HG03045 (cell line): ENCODE measurements at regions not wholly inside any gene's neighbourhood (a gene's known extent, or its start where the extent isn't known, plus 50 kb on each side); places are given as distances from the start of the nearest gene placed in this dataset.
"Not testable (repeated sequence)": the region's sequence is repeated elsewhere in the genome, so short reads cannot be mapped to it uniquely, and the experiment has no call there.

Source experiments
- ATAC-seq: cut with Tn5 transposase; IDR thresholded peaks from one replicate; pipeline ENCODE4 v1.9.1; 2021; ENCODE audit warnings: mild to moderate bottlenecking, moderate library complexity; ENCODE audit not compliant: unreplicated experiment

DNA sequence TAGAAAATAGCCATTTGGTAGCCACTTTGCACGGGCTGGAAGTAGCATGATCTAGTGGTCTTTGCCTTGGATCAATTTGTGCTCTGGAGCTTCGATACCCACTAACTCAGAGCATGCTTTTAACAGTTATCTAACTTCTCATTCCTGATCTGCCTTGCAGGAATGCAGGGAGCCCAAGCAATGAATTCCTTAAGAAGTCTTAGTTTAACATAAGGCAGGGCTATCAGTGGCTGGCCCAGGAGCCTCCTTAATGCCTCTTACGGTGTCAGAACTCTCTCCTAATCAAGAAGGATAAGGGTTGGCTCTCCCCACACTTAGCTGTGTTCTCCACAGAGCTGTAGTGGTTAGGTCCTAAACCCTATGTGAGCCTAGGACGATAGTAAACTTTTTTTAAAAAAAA is 95.8 kb upstream of the TBCA start:
- ATAC-seq = no peak

DNA sequence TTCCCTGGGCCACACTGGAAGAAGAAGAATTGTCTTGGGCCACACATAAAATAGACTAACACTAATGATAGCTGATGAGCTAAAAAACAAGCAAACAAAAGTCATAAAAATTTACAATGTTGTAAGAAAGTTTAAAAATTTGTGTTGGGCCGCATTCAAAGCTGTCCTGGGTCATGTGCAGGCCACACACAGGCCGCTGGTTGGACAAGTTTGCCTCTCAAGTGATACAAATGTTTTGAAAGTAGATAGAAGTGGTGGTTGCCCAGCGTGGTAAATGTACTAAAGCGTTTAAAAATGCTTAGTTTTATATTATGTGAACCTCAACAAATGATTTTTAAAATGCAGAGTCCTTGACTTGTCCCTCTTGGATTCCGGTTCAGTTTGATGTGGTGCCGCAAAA is 94.9 kb upstream of the TBCA start:
- ATAC-seq = no peak

DNA sequence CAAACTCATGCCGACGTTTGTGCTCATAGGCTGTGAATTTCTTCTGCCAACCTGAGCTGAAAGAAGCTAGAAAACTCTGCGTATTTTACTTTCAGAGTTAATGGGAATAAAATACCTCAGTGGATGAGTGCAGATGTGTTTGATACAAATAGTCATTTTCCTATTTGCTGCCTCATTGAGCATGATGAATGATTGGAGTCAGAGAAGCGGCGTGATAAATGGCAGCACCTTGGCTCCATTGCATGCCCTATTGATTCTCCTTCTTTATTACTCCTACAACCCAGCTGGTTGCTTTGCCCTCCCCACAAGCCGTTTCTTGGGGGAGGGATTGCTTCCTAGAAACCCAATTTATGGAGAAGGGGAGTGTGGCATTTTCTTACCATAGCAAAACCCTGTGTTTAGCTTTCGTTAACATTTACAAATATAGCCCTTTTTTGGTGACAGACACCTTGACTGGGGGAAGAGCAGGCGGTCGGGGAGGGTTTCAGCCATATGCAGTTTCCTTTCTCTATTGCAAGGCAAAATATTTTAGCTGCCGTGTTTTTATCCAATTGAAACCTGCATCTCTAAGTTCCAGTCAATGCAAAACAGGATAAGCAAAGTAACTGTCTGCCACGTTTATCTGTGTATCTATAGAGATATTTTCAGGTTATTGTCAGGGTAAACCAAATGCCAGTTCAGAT is 93.1 kb upstream of the TBCA start:
- no peak for ATAC-seq

DNA sequence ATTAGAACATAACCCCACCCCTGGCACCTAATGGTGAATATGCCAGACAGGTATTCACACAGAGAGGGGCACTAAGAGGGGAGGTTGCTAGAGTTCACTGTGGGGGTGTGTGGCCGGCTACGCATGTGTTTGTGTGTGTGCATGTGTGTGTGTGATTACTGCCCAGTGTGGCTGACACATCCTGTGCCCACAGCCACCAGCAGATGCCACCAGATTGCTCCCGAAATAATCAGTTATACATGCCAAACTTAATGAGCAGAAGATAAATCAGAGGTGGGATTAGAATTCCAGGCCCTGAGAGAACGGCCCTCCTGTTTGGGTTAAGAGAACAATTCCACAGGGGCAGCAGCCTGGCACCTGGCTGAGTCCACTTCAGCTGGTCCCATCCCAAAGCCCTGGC is 91.8 kb upstream of the TBCA start:
- no peak for ATAC-seq

GRCh38 chr5:77867194-77867691 is 91.1 kb upstream of the TBCA start:
- ATAC-seq = no peak

- ATAC-seq = no peak
Observed at GRCh38 chr5:77866198-77866597, 90.1 kb upstream of the TBCA start.

DNA sequence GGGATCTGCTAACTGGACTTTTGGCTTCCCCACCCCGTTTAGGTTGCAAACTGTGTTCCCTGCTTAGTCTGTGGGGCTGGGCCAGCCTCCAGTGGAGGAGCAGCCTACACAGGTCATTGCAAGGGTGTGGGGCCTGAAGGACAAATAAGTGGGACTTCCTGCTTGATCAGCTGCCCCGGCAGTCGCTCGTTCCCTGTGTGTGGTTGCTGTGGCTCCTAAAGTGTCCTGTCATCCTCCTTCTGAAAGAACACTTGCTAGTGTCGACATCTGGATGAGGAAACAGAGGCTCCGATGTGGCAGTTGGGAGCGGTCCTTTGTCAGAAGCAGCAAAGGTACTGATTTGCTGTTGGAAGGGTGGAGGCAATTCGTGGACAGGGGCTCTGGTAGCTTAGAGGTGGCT is 88.9 kb upstream of the TBCA start:
- no peak for ATAC-seq

DNA sequence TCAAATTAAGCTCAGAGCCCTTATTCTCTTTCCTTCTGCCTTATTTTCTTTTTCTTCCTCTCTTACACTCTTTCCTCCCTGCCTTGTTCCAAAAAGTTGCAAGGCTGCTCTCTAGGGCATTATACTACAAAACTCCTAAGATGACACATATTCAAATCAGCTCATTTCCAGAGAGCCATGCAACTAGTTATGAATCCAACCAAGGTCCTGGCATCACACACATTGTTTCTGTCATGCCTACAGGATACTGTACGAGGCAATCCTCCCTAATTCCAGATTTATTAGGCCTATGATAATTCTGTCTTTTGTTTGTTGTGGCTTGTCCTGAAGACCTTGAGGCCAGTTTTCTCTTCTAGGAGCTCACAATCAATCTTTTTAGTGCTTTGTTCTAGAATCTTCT is 87.0 kb upstream of the TBCA start:
- ATAC-seq = no peak

DNA sequence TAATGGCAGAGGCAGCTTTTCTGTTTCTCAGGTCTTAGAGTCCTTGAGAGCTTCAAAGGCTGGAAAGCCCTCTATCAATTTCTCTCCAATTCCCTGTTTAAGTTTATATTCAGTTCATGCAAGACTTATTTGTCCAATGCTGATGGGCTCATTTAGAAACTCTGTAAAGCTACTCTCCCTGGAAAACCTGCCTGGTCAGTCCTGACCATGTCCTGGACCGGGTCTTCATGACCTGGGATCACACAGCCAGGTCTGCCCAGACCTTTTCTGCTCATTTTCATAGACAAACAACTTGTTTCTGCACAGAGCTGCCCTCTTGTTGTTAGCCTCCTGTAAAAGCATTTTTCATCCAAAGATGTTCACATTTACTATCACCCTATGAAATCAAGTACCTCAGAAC is 85.4 kb upstream of the TBCA start:
- ATAC-seq = no peak

GRCh38 chr5:77859306-77859705 is 83.2 kb upstream of the TBCA start:
- ATAC-seq = no peak

DNA sequence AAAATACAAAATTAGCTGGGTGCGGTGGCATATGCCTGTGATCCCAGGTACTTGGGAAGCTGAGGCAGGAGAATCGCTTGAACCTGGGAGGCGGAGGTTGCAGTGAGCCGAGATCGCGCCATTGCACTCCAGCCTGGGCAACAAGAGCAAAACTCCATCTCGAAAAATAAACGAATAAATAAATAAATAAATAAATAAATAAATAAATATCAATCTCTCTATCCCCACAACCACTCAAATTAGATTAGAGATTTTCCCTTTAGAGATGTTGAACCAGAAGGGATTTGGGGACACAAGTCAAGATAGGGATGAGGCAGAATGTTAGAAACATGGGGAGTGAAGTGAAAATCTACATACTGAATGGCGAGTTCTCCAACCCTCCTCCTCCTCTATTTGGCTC is 82.5 kb upstream of the TBCA start:
- ATAC-seq = not testable (repeated sequence)

GRCh38 chr5:77855369-77855768 is 79.2 kb upstream of the TBCA start:
- no peak for ATAC-seq

GRCh38 chr5:77853353-77853907 is 77.3 kb upstream of the TBCA start:
- no peak for ATAC-seq

DNA sequence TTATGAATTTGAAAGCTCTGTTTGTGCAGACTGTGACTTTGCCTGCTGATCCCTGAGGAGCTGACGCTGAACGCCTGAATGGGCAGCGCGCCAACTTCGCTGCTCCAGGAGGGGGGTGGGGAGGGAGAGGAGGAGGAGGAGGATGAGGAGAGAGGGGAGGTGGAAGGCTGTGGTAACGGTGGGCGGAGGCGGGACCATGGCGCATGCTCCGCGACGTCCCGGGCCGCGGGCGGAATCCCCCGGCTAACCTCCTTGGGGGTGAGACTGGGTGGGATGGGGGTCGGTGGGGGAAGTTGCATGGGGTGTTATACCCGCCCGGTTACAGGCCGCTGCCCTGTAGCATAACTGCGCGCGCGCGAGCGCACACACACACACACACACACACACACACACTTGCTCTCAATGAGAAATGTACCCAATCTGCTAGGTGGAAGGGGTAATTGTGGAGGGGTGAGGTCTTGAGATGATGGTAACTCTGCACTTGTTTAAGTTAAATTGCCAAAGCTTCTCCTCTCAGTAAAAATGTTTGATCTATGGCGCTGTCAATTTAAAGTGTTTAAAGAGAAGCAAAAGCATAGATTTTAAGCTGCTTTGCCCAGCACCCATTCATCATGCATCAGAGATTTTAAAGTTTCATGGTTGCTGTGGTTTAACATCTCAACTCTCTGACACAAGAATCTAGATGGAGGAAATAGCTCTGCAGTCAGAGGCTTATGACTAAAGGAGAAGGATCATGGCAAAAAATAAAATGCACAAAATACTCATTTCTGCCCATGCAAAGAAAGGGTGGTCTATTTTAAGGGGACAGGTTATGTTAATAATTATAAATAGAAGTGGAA is 76.6 kb upstream of the TBCA start:
- peak; percentile 41 for ATAC-seq

DNA sequence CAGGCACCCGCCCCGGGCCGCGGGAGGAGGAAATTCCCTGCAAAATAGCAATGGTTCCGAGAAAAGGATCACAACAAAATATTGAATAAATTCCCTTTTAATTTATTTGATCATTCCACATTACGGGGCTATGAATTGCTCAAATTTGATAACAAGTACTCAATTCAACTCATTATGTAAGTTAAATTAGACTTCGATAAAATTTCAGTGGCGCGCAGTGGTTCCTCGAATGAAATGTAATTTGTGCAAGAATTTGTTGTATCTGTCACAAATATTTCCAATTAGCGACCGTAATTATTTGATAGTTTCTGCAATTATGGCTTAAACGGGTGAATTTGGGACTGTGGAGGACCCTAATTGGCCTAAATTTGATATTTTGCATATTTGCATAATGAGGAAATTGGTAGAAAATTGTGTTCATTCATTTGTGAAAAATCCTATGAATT is 76.0 kb upstream of the TBCA start:
- no peak for ATAC-seq

DNA sequence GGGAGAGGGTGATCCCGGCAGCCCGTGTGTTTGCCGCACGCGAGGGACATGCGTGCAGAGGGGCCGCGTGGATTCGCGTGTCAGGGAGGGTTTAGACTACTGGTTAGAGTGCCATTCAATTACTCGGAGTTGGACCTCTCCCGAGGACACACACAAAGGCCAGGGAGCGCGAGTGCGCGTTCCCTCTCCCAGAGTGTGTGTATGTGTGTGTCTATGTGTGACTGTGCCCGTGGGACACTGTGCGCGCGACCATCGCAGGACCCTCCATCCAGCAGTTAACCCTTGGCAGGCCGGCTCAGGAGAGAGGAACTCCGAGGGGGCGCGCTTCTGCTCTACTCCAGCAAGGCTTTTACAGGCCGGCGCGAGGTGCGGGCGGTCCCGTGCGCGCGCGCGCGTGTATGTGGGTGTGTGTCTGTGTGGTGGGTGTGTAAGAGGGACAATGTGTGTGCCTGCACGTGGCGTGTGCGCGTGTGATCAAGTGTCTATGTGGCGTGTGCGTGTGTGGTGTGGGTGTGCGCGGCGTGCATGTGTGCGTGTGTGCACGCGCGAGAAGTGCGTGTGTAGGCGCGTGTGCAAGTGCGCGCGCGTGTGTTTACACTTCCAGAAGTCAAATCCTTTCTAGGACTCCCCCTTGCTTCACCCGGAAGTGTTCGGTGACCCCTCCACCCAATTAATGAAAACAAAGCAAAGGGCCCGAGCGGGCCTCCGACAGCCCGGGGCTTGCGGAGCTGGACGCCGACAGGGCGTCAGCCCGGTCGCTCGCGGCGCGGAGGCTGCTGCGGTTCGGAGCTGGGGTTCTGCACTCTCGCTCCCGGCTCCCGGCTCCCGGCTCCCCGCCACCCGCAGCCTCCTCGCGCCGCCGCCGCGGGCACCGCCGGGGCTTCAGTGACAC is 75.3 kb upstream of the TBCA start:
- ATAC-seq = no peak

DNA sequence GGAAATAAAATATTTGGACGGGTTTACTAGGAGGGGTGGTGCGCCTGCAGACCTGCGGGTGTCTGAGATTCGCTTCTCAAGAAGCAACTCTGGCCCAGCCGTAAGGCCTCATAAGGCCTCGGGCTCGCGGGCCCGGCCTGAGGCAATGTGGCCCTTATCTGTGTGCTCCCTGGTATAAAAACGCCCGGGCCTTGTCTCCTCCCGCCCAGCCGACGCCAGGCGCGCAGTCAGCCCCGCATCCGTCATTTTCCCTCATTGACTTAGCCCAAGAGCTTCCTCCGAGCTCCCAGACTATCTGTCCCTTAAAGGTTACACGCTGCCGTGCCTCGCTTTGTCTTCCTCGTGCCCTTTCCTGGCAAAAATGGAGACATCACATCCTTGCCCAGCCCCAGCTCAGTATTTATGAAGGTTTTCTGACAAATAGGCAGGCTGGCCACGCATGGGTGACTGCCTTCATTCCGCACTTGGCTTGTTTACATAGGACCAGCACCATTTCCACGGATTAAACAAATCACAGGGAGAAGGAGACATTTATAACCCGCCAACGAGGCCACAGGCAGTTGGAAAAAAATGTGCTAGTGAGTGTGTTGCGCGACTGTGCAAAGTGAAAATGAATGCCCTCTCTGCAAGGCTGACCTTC is 74.5 kb upstream of the TBCA start:
- no peak for ATAC-seq

DNA sequence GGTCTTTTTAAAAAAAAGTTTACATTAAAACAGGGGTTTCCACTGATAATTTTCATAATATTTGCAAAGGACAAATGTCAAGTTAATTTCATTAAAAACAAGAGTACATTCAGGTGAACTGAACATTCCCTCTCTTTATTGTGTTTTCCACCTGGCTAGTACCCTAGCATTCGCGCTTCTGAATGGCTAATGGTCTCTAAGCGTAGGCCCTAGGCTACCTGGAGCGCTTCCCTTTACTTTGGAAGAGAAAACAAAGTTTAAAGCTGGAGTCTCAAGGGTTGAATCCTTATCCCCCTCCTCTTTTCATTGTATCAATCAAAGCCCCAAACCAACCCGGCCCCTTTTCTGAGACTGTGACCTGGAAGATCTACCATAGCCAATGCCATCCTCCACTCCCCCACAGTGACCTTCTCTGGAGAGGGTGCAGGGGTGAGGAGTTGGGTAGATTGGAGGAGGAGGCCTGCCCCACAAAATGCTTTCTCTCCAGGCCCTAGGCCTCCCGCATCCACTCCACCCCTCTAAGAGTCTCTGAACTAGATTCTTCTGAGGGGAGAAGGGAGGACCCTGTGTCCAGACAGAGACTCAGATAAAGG is 73.3 kb upstream of the TBCA start:
- no peak for ATAC-seq

DNA sequence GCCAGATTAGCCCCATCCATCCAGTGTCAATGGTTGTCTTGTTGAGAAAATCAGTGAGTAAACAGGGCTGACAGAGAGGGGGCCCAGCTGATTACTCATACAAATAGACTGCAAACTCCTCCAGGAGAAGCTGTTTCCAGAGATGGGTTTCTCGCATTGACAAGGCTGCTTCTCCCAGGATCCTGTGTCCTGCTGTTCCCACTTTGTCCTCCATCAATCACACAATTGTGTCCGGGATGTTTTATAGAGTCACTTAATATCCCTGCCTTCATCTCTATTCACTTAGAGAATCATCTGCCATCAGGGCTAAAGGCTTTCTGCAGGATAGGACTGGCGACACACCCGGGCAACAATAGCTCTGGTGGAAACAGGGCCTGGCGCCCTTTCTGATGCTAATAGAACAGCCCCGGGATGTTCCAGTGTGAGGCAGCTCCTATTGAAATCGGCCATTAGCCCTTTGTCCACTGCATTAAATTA is 71.7 kb upstream of the TBCA start:
- ATAC-seq = no peak

GRCh38 chr5:77847129-77847460 is 71.0 kb upstream of the TBCA start:
- no peak for ATAC-seq
